CD4-positive, alpha-beta T cell treated with Interleukin-17A for 1 hour (primary cell): ENCODE measurements at regions not wholly inside any gene's neighbourhood (a gene's known extent, or its start where the extent isn't known, plus 50 kb on each side); places are given as distances from the start of the nearest gene placed in this dataset.
"Not testable (repeated sequence)": the region's sequence is repeated elsewhere in the genome, so short reads cannot be mapped to it uniquely, and the experiment has no call there.

Experiments
- DNase-seq: peaks from one replicate; pipeline ENCODE4 v3.0.0-alpha.2; 2020

GRCh38 chr6:82419132-82419581 is 55.5 kb downstream of the TPBG start:
- no peak for DNase-seq

GRCh38 chr6:82419859-82420258 is 56.2 kb downstream of the TPBG start:
- DNase-seq: no peak

- DNase-seq: no peak
Observed at GRCh38 chr6:82430611-82431010, 67.0 kb downstream of the TPBG start.

GRCh38 chr6:82436740-82437139 is 73.1 kb downstream of the TPBG start:
- no peak for DNase-seq

GRCh38 chr6:82437701-82438100 is 74.1 kb downstream of the TPBG start:
- no peak for DNase-seq

- DNase-seq: no peak
Observed at GRCh38 chr6:82441047-82441855, 77.6 kb downstream of the TPBG start.

- no peak for DNase-seq
Observed at GRCh38 chr6:82442061-82442719, 78.6 kb downstream of the TPBG start.

- DNase-seq: no peak
Observed at GRCh38 chr6:82458147-82458546, 94.5 kb downstream of the TPBG start.

GRCh38 chr6:82458705-82459104 is 95.1 kb downstream of the TPBG start:
- DNase-seq: no peak

GRCh38 chr6:82461536-82461935 is 97.9 kb downstream of the TPBG start:
- no peak for DNase-seq

GRCh38 chr6:82467338-82467737 is 103.7 kb downstream of the TPBG start:
- no peak for DNase-seq

GRCh38 chr6:82470123-82470522 is 106.5 kb downstream of the TPBG start:
- not testable (repeated sequence) for DNase-seq

- DNase-seq: not testable (repeated sequence)
Observed at GRCh38 chr6:82475106-82475505, 111.5 kb downstream of the TPBG start.

GRCh38 chr6:82484001-82484400 is 120.4 kb downstream of the TPBG start:
- DNase-seq: no peak

GRCh38 chr6:82484737-82485626 is 121.4 kb downstream of the TPBG start:
- no peak for DNase-seq

GRCh38 chr6:82487895-82488294 is 124.3 kb downstream of the TPBG start:
- DNase-seq: no peak

- DNase-seq: no peak
Observed at GRCh38 chr6:82488403-82488802, 124.8 kb downstream of the TPBG start.

GRCh38 chr6:82492134-82492533 is 128.5 kb downstream of the TPBG start:
- DNase-seq: no peak

GRCh38 chr6:82493467-82493866 is 129.8 kb downstream of the TPBG start:
- DNase-seq: no peak

GRCh38 chr6:82494367-82494766 is 130.8 kb downstream of the TPBG start:
- DNase-seq: no peak

GRCh38 chr6:82501901-82502300 is 138.3 kb downstream of the TPBG start:
- DNase-seq: not testable (repeated sequence)

GRCh38 chr6:82506526-82506925 is 142.9 kb downstream of the TPBG start:
- no peak for DNase-seq

- no peak for DNase-seq
Observed at GRCh38 chr6:82507112-82507511, 143.5 kb downstream of the TPBG start.
